ENCODE measurements at regions not wholly inside any gene's neighbourhood (a gene's known extent, or its start where the extent isn't known, plus 50 kb on each side); places are given as distances from the start of the nearest gene placed in this dataset.

- no peak for TF ChIP-seq CTCF (IDR thresholded peaks at IDR 0.05)
- no peak for TF ChIP-seq EZH2 (IDR thresholded peaks at IDR 0.05; ENCODE audit: borderline replicate concordance, insufficient read depth, low read depth, low read length, poor library complexity, severe bottlenecking)
These were observed 121.3 kb upstream of the NXPH2 start for GRCh38 chr2:138901530-138901929.

Measured in B cell (primary cell).